Tibial nerve (tissue), 4 donors: ENCODE measurements at regions not wholly inside any gene's neighbourhood (a gene's known extent, or its start where the extent isn't known, plus 50 kb on each side); places are given as distances from the start of the nearest gene placed in this dataset.
"Not testable (repeated sequence)": the region's sequence is repeated elsewhere in the genome, so short reads cannot be mapped to it uniquely, and the experiment has no call there.

Experiments used
- EP300 ChIP-seq, 2 donors: sonication (generic); formaldehyde crosslinking; IDR thresholded peaks; one replicate each; pipeline ENCODE4 v1.6.1; 2017; ENCODE audit warnings: antibody characterized with exemption in 2 of 2, mild to moderate bottlenecking in 1 of 2
- POLR2A ChIP-seq, 2 donors: fragments of 450-650 bp; IDR thresholded peaks; one replicate each; pipeline ENCODE4 v1.6.1; 2017; ENCODE audit warnings: antibody characterized with exemption in 2 of 2, mild to moderate bottlenecking in 2 of 2, moderate library complexity in 2 of 2
- TF ChIP-seq, protein P1 (sequence below), 5 experiments: fragments of 200-600 bp in 3 of 5; fragments of 450-650 bp in 2 of 5; sonication (generic) in 3 of 5; IDR thresholded peaks; one replicate each; pipeline ENCODE4 v1.5.1; 2016 to 2019; ENCODE audit warnings: antibody characterized with exemption in 5 of 5, mild to moderate bottlenecking in 3 of 5, moderate library complexity in 2 of 5

- TF ChIP-seq, protein P1, sequence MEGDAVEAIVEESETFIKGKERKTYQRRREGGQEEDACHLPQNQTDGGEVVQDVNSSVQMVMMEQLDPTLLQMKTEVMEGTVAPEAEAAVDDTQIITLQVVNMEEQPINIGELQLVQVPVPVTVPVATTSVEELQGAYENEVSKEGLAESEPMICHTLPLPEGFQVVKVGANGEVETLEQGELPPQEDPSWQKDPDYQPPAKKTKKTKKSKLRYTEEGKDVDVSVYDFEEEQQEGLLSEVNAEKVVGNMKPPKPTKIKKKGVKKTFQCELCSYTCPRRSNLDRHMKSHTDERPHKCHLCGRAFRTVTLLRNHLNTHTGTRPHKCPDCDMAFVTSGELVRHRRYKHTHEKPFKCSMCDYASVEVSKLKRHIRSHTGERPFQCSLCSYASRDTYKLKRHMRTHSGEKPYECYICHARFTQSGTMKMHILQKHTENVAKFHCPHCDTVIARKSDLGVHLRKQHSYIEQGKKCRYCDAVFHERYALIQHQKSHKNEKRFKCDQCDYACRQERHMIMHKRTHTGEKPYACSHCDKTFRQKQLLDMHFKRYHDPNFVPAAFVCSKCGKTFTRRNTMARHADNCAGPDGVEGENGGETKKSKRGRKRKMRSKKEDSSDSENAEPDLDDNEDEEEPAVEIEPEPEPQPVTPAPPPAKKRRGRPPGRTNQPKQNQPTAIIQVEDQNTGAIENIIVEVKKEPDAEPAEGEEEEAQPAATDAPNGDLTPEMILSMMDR (IDR thresholded peaks at IDR 0.05): not testable (repeated sequence)
- not testable (repeated sequence) for TF ChIP-seq POLR2A, EP300 (IDR thresholded peaks at IDR 0.05)
These were observed 155.1 kb downstream of the OR4M2 start for GRCh38 chr15:22235261-22235930.
